Calu3 (cell line): ENCODE measurements at regions not wholly inside any gene's neighbourhood (a gene's known extent, or its start where the extent isn't known, plus 50 kb on each side); places are given as distances from the start of the nearest gene placed in this dataset.

Experiments
- BruUV-seq: library from RNA; stranded (reverse); fragments of 400-500 nt; replicated peaks from 2 replicates; lab custom pipeline; 2021; lab: Mats Ljungman, UMichigan
- CTCF ChIA-PET: fragments of 300-600 bp; sonication (Branson Sonifier 250); formaldehyde crosslinking; loops from one replicate; lab custom pipeline; 2022; ENCODE audit warnings: antibody characterized with exemption; lab: Charles Lee
- DNase-seq: peaks from one replicate; pipeline ENCODE4 v3.0.0; 2022
- H3K27ac Mint-ChIP-seq: one replicate; pipeline ENCODE4 v1.8.0; 2022; ENCODE audit warnings: mixed read lengths; ENCODE audit not compliant: unreplicated experiment
- H3K27me3 Mint-ChIP-seq: one replicate; pipeline ENCODE4 v1.8.0; 2022; ENCODE audit warnings: mixed read lengths; ENCODE audit not compliant: unreplicated experiment
- H3K36me3 Mint-ChIP-seq: one replicate; pipeline ENCODE4 v1.8.0; 2022; ENCODE audit warnings: mild to moderate bottlenecking, moderate library complexity, mixed read lengths; ENCODE audit not compliant: insufficient read depth, unreplicated experiment
- H3K4me1 Mint-ChIP-seq: one replicate; pipeline ENCODE4 v1.8.0; 2022; ENCODE audit warnings: mild to moderate bottlenecking, low read depth, mixed read lengths; ENCODE audit not compliant: unreplicated experiment
- H3K4me3 Mint-ChIP-seq: one replicate; pipeline ENCODE4 v1.8.0; 2022; ENCODE audit warnings: mild to moderate bottlenecking, low read depth, moderate library complexity, mixed read lengths; ENCODE audit not compliant: unreplicated experiment
- H3K9me3 Mint-ChIP-seq: one replicate; pipeline ENCODE4 v1.8.0; 2022; ENCODE audit warnings: low read depth, mixed read lengths; ENCODE audit not compliant: unreplicated experiment
- intact Hi-C: fragments of 100-400 bp; cut with micrococcal nuclease; formaldehyde crosslinking; loops from one replicate; pipeline ENCODE4 v1.10.0; 2022; ENCODE audit not compliant: unreplicated experiment
- TF ChIP-seq, protein P1 (sequence below): fragments of 200-600 bp; IDR thresholded peaks from one replicate; pipeline ENCODE4 v1.8.0; 2022; ENCODE audit warnings: antibody characterized with exemption; ENCODE audit not compliant: unreplicated experiment

DNA sequence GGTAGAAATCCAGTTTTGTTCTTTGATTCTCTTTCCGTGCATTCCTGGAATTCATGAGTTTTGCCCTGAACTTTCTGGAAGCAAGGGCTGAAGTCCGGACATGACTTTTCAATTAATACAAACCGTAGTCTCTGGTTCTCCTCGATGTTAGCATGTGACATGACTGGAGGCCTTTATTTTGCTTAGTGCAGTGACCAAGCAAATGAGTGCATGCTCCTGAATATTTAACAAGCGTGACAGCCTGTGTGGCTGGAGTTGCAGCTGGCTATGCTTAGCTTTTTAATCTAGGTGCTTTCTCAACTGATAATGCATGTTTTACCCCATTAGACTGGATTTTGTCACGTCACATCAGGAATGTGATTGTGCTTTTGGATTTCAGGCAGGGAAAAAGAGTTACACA, 302.1 kb downstream of the MAP2K6 start:
- H3K4me3 Mint-ChIP-seq = no peak overlapping the region
- CTCF ChIA-PET = no interaction called here

DNA sequence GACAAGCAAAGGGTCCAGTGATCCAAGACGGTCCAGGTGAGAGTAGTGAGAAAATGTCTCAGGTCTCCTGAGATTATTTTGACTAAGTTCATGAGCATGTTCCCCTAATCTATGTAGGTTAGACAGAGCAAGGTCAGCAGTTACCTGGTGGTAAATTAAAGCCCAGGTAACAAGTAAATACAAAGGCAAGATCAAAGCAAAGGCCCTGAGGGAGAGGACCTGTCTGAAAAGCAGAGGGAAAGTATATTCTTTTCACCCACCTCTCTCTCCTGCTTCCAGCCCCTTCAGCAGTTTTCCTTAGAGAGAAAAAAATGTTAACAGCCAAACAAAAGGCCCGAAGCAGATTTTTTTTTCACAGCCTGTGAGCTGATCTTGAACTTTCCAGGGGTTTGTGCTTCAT, 302.7 kb downstream of the MAP2K6 start:
- no peaks in the 10 kb centered on the region for H3K4me1 Mint-ChIP-seq
- no peak overlapping the region for H3K27ac Mint-ChIP-seq
- peaks cover 9% of the 10 kb centered on the region for H3K9me3 Mint-ChIP-seq
- no peak for DNase-seq
- BruUV-seq = no TSS peak
- H3K27me3 Mint-ChIP-seq = no peaks in the 10 kb centered on the region
- no peaks in the 10 kb centered on the region for H3K36me3 Mint-ChIP-seq
- TF ChIP-seq, protein P1, sequence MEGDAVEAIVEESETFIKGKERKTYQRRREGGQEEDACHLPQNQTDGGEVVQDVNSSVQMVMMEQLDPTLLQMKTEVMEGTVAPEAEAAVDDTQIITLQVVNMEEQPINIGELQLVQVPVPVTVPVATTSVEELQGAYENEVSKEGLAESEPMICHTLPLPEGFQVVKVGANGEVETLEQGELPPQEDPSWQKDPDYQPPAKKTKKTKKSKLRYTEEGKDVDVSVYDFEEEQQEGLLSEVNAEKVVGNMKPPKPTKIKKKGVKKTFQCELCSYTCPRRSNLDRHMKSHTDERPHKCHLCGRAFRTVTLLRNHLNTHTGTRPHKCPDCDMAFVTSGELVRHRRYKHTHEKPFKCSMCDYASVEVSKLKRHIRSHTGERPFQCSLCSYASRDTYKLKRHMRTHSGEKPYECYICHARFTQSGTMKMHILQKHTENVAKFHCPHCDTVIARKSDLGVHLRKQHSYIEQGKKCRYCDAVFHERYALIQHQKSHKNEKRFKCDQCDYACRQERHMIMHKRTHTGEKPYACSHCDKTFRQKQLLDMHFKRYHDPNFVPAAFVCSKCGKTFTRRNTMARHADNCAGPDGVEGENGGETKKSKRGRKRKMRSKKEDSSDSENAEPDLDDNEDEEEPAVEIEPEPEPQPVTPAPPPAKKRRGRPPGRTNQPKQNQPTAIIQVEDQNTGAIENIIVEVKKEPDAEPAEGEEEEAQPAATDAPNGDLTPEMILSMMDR = no peak
- H3K4me3 Mint-ChIP-seq = no peak overlapping the region
- intact Hi-C loops = no loop called here
- CTCF ChIA-PET = no interaction called here

More for the DNA sequence above, 302.1 kb downstream of the MAP2K6 start:
- Mint-ChIP-seq H3K9me3 (peaks cover 9% of the 10 kb centered on the region), H3K4me1 (no peaks in the 10 kb centered on the region), H3K27ac (no peak overlapping the region), H3K27me3 (no peaks in the 10 kb centered on the region), H3K36me3 (no peaks in the 10 kb centered on the region)
- TF ChIP-seq, protein P1 = no peak
- intact Hi-C loops = no loop called here
- BruUV-seq = no TSS peak
- DNase-seq = no peak

DNA sequence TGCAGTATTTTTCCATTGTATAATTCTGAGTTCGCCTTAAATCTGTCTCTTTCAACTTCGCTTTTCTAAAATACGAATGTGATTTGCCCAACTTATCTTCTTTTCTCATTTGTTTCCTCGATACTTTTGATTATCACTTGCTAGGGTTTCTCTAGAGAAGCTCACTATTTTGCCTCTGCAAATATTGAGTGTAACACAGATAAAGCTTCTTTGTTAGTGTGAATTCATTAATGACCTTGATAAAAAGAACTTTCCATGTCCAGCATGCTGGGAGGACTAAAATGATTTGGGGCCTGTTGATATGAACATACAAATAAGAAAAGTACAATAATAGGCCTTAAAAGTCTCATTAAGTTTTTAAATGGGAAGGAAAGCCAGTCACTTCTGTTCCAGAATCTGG, 303.3 kb downstream of the MAP2K6 start:
- TF ChIP-seq, protein P1 = no peak
- Mint-ChIP-seq H3K27me3 (no peaks in the 10 kb centered on the region), H3K4me3 (no peak overlapping the region), H3K27ac (no peak overlapping the region), H3K36me3 (no peaks in the 10 kb centered on the region), H3K9me3 (peaks cover 9% of the 10 kb centered on the region), H3K4me1 (no peaks in the 10 kb centered on the region)
- CTCF ChIA-PET = no interaction called here
- intact Hi-C loops = no loop called here
- DNase-seq = no peak
- BruUV-seq = no TSS peak

DNA sequence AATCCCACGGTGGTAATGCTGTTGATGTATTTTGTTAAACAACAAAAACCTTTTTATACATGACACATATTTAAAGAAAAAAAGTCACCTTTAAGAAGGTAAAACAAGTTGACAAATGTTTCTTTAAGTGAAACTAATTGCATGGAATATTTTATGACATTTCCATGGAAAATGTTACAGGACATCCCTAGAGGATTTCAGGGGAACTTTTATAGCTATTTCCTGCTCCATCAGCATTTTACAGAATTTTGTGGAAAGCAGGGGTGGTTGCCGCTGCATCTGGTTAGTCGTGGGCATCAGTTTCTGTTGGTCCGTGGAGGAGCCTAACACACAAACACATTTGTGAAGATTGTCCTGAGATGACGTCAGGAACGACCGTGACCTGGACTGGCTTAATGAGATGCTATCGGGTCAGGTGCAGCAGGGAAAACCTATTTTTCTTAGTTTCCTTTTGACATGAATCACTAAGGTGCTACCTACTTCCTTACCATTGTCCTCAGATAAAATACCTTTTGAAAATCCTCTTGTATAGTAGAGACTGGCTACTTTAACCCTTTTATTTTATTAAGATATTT, 305.1 kb downstream of the MAP2K6 start:
- intact Hi-C loops = no loop called here
- DNase-seq = no peak
- no peak overlapping the region for H3K4me3 Mint-ChIP-seq
- no peaks in the 10 kb centered on the region for H3K27me3 Mint-ChIP-seq
- peaks cover 9% of the 10 kb centered on the region for H3K9me3 Mint-ChIP-seq
- BruUV-seq = no TSS peak
- TF ChIP-seq, protein P1 = no peak
- no peaks in the 10 kb centered on the region for H3K4me1 Mint-ChIP-seq
- H3K36me3 Mint-ChIP-seq = no peaks in the 10 kb centered on the region
- no peak overlapping the region for H3K27ac Mint-ChIP-seq
- CTCF ChIA-PET = no interaction called here
